ENCODE measurements at regions not wholly inside any gene's neighbourhood (a gene's known extent, or its start where the extent isn't known, plus 50 kb on each side); places are given as distances from the start of the nearest gene placed in this dataset.
"Not testable (repeated sequence)": the region's sequence is repeated elsewhere in the genome, so short reads cannot be mapped to it uniquely, and the experiment has no call there.

DNA sequence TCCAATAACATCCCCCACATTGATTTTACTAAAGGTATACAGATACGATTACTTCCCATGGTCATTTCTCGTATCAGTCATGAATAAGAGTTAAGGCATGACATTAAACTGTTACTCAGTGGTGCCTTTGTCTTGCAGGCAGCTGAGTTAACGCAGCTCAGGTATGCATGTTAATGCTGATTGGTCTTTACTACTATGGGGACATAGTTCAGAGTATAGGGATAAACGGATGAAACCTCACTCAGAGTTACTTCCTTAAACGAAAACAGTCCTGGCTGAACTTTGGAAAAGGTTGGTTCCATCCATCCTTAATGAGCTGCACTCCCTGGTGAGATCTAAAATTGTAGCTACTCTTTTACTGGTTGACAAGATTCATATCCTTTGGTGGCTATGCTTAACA is 87.0 kb downstream of the ACTL7B start:
- DNase-seq (ENCODE audit: low read depth): no peak
- H3K4me3 ChIP-seq (ENCODE audit: low read depth, low read length): no peak overlapping the region

DNA sequence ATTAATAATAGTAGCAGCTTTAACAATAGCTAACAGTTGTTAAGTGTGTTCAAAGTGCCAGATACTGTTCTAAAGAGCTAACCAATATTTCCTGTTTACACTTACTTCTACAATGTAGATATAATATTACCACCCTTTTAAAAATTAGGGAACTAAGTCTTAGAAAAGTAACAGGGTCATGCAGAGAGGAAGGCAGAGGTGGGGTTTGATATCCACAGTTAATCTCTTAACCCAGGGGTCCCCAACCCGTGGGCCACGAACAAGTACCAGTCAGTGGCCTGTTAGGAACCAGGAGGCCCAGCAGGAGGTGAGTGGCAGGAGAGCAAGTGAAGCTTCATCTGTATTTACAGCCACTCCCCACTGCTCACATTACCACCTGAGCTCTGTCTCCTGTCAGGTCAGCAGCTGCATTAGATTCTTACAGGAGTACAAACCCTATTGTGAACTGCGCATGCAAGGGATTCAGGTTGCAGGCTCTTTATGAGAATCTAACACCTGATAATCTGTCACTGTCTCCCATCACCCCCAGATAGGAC is 89.1 kb downstream of the ACTL7B start:
- no peak overlapping the region for H3K4me3 ChIP-seq (ENCODE audit: low read depth, low read length)
- no peak for DNase-seq (ENCODE audit: low read depth)

DNA sequence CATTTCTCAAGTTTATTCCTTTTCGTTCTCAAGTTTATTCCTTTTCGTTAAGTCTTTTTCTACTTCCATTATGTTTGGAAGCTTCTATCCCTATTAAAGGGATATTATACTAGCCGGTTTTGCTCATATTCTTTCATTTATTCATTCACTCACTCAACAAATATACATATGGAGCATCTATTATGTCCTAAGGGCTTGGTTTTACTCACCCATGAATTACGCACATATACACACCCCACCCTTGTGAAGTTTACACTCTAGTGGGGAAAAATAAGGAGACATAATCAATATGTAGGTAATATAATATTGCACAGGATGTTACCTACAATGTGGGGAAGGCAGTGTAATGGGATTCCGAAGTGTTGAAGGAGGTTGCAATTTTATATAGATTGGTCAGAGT is 90.5 kb downstream of the ACTL7B start:
- H3K4me3 ChIP-seq (ENCODE audit: low read depth, low read length): no peak overlapping the region
- no peak for DNase-seq (ENCODE audit: low read depth)

DNA sequence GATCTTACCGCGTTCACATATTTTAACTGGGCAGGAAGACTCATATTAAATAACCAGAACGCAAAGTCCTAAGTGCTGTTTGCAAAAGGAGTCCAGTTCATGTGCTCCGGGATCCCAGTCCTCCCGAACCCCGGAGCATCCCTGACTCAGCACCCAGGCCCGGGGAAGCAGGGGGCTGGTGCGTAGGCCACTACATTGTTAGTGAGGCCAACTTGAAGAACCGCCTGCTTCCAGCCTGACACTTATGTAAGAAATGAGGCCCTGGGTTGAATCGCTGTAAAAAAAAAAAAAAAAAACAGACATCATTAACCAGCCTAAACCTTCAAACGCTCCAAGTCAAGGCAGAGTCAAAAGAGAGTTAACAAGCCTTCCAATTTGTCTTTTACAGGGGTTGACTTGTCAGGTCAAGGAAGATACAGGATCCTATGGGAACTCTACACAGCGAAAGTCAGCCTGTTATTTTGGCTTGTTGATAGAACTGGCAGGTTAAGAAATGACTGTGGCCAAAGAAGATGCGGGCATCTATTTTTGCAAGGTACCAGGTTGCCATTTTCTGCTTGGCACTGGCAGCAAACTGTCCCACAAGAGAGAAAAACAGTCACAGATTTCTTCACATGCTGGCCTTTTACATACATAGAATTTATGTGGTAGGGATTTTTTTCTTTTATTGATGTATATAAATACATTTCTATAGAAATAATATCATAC is 93.3 kb downstream of the ACTL7B start:
- DNase-seq (ENCODE audit: low read depth): no peak
- H3K4me3 ChIP-seq (ENCODE audit: low read depth, low read length): no peak overlapping the region

DNA sequence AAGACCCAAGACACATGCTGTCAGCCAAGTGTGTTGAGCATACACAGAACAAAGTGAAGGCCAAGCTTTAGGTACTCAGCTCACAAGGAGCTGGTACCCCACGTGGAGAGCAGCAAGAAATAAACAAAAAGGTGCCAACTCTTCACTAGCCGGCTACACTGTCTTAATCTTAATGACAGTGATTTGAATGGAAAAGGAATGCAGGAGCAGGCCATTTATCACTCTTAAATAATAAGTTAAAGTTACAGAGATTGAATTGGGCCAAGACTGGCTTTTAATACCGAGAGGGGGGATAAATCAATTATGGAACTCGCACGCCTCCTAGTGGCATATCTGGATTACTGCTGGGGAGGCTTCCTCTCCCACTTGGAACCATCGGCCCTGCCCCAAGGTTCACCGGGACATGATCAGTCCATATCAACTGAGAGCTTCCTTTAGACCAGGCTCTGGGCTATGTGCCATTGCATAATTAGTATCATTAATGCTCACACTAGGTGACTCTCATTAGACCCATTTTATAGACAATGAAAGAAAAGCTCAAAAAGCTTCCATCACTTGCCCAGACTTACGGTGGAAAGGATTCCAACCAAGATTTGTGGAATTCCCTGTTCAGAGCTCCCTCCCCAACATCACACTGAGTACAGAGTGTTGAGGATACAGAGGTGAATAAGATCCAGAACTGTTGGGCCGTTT is 94.0 kb downstream of the ACTL7B start:
- no peak overlapping the region for H3K4me3 ChIP-seq (ENCODE audit: low read depth, low read length)
- DNase-seq (ENCODE audit: low read depth): no peak

DNA sequence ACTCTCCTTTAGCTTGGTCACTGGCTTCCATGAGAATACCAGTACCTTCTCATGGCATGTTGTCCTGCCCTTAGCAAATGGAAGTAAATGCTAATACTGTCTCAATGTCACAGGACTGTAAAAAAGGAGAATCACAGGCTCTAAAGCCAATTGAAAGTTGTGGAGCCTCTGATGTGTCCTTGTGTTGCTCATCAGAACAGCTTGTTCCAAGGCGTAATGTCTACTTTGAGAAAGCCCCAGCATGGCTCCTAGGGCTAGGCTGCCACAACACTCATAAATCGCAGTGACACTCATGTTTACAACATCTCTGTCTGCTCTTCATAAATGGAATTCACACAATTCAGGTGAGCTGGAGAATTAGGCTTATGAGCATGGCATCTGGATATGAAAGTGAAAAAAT is 94.9 kb downstream of the ACTL7B start:
- no peak overlapping the region for H3K4me3 ChIP-seq (ENCODE audit: low read depth, low read length)
- DNase-seq (ENCODE audit: low read depth): no peak

DNA sequence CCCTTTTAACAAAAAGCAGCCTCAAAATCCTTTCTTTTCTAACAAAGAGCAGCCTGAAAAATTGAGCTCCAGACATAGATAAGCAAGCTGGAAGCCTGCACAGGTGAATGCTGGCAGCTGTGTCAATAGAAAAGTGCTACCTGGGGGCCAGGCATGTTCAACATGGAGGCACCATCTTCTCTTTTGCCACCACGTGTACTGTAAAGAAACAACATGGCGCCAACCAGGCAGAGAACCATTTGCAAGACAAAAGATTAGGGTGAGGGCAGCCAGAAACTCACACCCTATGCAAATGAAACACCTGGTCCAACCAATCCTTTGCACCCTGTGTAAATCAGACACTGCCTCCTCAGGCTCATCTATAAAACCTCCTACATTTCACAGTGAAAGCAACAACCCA is 96.0 kb downstream of the ACTL7B start:
- no peak for DNase-seq (ENCODE audit: low read depth)
- no peak overlapping the region for H3K4me3 ChIP-seq (ENCODE audit: low read depth, low read length)

DNA sequence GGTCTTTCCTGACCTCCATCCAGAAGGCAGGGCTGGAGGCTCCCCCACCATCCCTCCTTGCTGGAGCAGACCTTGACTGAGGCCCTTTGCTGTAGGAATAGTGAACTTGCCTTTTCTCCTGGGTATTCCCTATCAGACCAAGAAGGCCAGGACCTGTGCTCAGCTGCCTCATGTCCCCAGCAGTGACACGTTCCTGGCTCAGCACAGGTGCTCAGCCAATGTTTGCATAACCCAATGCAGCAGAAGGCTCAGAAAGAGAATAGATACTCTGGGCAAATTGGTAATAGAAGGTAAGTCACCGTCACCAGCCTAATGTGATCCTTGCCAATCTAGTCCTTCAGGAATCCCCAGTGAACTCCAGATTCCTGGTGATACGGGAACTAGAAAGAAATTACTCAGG is 96.4 kb downstream of the ACTL7B start:
- DNase-seq (ENCODE audit: low read depth): no peak
- no peak overlapping the region for H3K4me3 ChIP-seq (ENCODE audit: low read depth, low read length)

DNA sequence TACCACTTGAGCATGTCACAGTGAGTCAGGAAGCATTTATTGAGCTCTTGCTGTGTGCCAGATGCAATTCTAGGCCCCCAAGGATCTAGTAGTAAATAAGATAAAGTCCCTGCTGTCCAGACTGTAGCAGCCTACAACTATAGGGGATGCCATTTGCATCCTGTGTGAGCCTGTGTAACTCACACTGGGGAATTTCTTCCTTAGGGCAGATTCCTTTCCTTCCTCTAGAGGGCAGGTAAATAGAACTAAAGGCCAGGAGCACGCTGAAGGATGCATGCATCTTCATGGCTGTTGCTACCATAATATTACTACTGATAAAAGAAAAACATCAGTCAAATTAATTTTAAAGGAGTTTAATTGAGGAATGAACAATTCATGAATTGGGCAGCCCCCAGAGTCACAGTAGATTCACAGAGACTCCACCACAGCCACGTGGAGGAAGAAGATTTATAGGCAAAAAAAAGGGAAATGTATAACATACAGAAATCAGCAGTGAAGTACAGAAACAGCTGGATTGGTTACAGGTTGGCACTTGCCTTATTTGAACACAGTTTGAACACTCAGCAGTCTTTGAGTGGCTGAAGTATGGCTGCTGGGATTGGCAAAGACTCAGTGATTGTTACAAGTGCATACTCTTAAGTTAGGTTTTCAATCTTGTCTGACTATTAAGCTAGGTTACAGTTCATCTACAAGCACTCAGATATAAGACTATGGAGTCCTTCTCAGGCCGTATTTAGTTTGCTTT is 98.9 kb downstream of the ACTL7B start:
- H3K4me3 ChIP-seq (ENCODE audit: low read depth, low read length): no peak overlapping the region
- no peak for DNase-seq (ENCODE audit: low read depth)

DNA sequence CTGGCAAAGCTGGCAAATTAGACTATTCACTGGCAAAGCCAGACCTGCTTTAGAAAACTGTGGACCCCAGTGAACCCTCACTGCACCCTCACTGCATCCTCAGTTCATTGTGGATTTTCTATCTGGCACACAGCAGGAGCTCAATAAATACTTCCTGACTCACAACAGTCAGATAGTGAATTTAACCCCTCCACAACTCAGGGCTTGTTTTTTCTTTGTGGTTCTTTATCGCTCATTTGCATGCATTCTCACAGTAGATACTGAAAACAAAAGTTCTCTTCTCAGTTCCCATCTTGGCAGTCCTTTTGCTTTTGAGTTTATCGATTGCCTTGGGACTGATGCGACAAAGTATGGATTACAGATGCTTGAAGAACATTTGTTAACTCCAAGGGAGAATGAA is 99.8 kb downstream of the ACTL7B start:
- no peak for DNase-seq (ENCODE audit: low read depth)

DNA sequence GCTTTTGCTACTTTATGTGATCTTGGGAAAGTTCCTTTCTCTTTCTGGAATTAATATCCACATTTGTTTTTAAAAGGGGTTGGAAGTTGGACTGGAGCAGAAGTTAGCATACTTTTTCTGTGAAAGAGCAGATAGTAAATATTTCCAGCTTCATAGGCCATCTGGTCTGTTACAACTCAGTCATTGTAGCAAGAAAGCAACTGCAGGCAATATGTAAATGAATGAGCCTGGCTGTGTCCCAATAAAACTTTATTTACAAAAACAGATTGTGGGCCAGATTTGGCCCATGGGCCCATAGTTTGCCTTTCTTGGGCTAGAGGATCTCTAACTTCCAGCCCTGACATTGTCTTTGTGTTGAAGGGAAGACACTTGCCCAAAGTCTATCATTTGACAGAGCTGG is 104.4 kb downstream of the ACTL7B start:
- H3K4me3 ChIP-seq (ENCODE audit: low read depth, low read length): no peak overlapping the region

More for the DNA sequence above, 99.8 kb downstream of the ACTL7B start:
- H3K4me3 ChIP-seq (ENCODE audit: low read depth, low read length): no peak overlapping the region

DNA sequence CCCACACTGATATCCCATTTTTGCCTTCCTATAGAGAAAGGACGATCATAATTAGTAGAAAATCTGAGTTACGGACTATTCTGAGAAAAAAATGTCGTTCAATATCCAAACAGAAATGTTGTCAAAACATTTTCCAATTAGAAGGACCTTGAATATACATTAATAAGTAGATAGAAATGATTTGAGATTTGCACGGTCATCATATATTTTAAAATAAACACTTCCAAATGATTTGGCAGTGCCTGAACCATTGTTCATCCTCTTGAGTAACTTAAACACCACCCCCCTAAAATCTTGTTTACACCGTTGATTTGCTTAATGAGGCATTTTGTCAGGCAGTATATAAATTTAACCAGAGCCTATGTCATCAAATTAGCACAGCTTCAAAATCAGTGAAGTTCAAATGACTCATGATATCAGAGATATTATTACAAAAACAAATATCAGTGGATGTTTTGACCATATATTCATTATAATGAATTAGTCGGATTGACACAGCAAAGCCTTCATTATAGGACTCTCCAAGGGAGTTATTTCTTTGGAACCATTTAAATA is 105.0 kb downstream of the ACTL7B start:
- H3K4me3 ChIP-seq (ENCODE audit: low read depth, low read length): no peak overlapping the region

More for the DNA sequence above, 104.4 kb downstream of the ACTL7B start:
- DNase-seq (ENCODE audit: low read depth): no peak

DNA sequence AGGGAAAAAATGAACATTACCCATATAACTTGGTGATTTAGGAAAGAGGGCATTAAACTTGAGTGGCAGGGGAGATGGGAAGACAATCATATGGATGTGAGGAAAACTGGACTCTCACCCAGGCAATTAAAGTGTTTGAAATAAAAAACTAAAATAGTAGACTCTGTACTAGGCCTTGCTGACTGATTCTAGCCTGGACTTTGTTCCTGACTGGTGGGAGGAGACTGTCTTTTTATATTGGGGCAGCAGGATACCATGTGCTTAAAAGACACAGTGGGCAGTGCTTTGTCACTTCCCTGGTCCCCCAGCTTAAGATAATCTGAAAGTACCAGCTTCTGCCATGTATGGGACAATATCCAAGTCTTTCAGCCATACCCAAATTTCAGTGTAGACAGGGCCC is 107.0 kb downstream of the ACTL7B start:
- H3K4me3 ChIP-seq (ENCODE audit: low read depth, low read length): no peak overlapping the region
- no peak for DNase-seq (ENCODE audit: low read depth)

More for the DNA sequence above, 105.0 kb downstream of the ACTL7B start:
- DNase-seq (ENCODE audit: low read depth): no peak

DNA sequence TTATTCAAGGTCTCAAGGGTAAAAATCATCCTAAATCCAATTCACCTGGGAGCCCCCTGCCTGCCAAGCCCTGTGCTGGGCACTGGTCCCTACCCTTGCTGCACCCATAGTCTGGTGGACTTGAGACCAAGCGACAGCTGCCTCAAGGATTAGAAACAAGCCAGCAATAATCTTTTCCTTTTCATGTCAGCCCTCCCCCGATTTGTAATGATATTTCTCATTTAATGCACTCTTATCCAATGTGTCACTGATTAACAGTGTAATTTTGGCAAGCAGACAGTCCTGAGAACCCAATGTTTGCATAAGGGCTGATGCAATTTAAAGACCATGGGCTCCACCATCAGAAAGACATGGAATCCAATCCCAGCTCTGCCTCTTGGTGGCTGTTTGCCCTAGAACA is 108.9 kb downstream of the ACTL7B start:
- DNase-seq (ENCODE audit: low read depth): no peak
- H3K4me3 ChIP-seq (ENCODE audit: low read depth, low read length): no peak overlapping the region

DNA sequence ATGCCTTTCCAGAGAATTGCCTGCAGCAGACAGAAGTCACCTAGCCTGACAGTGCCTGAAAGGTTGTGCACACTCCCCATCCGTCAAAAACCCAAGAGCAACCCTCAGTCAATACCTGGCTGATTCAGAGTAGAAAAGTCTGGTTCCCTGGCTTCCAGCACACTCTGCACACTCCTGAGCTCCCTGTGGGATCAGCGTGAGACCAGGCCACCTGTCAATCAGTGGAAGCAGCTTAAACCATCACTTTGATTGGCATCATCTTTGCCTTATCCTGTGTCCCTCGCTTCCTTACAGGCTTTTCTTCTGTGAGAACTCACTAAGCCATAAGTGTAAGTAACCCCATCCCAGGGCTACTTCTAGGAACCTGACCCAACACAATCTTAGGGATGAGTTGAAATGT is 109.8 kb downstream of the ACTL7B start:
- H3K4me3 ChIP-seq (ENCODE audit: low read depth, low read length): no peak overlapping the region
- DNase-seq (ENCODE audit: low read depth): no peak

DNA sequence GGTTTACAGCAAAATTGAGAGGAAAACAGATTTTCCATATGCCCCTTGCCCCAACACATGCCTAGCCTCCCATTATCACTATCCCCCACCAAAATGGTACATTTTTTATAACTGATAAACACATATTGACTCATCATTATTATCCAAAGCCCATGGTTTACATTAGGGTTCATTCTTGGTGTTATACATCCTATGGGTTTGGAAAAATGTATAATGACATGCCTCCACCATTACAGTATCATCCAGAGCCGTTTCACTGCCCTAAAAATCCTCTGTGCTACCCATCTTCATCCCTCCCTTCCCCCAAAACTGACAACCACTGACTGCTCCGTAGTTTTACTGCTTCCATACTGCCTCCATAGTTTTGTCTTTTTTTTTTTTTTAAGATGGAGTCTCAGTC is 111.1 kb downstream of the ACTL7B start:
- no peak for DNase-seq (ENCODE audit: low read depth)
- no peak overlapping the region for H3K4me3 ChIP-seq (ENCODE audit: low read depth, low read length)

DNA sequence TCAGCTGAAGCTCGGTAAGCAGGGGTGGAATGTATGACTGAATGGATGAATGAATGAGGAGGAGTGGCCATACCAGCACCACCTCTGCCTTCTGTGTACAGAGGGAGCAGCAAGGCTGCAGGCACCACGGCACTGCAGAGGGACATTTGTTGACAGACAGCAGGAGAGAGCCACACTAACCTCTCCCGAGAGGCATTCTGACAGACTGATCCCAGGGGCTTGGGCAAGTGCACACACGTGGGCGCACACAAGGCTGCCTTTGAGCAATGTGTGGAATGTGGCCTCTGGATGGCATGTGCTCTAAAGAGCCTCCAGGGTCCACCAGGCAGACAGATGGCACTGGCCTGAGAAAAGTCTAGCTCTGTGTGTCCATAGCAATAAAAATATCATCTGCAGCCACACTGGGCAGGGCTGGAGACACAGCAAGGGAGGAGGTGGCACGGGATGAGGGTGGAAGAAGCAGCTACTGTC is 111.8 kb downstream of the ACTL7B start:
- DNase-seq (ENCODE audit: low read depth): no peak
- no peak overlapping the region for H3K4me3 ChIP-seq (ENCODE audit: low read depth, low read length)

DNA sequence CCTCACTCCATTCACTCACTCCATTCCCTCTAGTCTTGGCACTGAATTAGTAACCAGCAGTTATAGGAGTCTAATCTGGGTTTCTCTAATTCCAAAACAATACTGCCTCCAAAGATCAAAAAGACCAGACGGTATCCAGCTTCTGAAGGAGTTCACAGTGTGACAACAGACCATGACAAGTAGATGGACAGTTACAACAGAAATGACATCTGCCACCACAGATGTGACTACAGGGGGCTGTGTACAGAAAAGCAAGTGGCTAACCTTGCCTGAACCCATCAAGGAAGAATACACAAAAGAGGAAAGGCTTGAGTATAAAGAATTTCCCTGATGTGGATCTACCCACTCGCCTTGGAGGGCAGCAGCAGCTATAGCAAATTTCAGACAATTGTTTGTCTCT is 112.4 kb downstream of the ACTL7B start:
- no peak overlapping the region for H3K4me3 ChIP-seq (ENCODE audit: low read depth, low read length)

DNA sequence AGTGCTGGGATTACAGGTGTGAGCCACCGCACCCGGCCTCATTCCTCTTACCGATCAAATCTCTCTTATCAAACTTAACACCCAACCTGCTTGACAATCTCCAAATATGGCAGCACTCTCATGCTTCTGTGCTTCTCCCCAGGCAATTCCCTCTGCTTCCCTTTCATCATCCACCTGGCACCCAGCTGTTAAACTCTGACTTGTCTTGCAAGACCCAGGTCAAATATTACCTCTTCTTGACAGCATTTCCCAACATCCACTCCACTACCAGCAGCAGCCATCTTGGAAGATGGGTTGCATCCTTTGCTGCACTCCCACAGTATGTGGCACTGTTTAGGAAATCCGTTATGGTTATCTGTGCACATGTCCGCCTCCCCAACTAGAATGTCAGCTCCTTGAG is 113.6 kb downstream of the ACTL7B start:
- no peak for DNase-seq (ENCODE audit: low read depth)
- H3K4me3 ChIP-seq (ENCODE audit: low read depth, low read length): no peak overlapping the region

More for the DNA sequence above, 112.4 kb downstream of the ACTL7B start:
- DNase-seq (ENCODE audit: low read depth): no peak

DNA sequence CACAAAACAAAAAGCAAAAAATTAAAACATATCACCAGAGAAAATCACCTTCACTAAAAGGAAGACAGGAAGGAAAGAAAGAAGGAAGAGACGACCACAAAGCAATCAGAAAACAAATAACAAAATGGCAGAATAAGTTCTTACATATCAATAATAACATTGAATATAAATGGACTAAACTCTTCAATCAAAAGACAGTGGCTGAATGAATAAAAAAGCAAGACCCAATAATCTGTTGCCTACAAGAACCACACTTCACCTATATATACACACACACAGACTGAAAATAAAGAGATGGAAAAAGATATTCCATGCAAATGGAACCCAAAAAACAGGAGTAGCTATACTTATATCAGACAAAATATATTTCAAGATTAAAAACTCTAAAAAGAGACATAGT is 124.5 kb downstream of the ACTL7B start:
- H3K4me3 ChIP-seq (ENCODE audit: low read depth, low read length); DNase-seq (ENCODE audit: low read depth): not testable (repeated sequence)

All from skeletal muscle cell (primary cell).